NCI-H187 (cell line): ENCODE measurements at regions not wholly inside any gene's neighbourhood (a gene's known extent, or its start where the extent isn't known, plus 50 kb on each side); places are given as distances from the start of the nearest gene placed in this dataset.

Experiments
- DNase-seq, 2 experiments: peaks; one replicate each; lab custom pipeline; 2025; lab: John Stamatoyannopoulos, UW

GRCh38 chr3:102156426-102156825 lies 278.4 kb upstream of the ZPLD1 start:
- DNase-seq, result no peak

DNA sequence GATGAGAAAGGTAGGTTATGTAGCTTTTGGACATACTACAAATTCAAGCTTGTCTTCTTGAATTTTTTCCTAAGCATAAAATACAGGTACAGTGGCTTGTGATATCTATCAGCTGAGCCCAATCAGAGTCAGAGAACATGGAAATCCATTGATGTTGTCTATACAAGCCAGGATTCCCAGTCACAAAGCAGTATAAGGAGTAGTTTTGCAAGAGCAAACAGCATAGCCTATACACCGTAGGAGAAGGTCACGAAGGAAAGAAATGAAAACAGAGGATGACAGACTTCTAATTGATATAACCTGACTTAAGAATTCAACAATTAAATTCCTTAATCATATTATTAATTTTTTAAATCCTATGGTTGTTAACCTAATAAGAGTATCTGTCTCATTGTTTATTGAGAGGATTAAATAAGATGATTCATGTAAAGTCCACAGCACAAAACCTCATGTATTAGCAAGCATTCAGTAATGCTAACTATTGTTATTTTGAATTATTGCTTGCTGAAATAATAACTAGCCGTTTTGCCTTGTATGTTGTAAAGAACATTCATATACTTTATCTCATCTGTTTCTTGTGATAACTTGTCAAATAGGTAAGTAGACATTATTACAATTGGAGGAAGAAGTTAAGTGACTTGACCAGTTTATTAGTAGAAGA lies 276.6 kb upstream of the ZPLD1 start:
- DNase-seq, result no peak

GRCh38 chr3:102159810-102160451 lies 274.9 kb upstream of the ZPLD1 start:
- no peak for DNase-seq

DNA sequence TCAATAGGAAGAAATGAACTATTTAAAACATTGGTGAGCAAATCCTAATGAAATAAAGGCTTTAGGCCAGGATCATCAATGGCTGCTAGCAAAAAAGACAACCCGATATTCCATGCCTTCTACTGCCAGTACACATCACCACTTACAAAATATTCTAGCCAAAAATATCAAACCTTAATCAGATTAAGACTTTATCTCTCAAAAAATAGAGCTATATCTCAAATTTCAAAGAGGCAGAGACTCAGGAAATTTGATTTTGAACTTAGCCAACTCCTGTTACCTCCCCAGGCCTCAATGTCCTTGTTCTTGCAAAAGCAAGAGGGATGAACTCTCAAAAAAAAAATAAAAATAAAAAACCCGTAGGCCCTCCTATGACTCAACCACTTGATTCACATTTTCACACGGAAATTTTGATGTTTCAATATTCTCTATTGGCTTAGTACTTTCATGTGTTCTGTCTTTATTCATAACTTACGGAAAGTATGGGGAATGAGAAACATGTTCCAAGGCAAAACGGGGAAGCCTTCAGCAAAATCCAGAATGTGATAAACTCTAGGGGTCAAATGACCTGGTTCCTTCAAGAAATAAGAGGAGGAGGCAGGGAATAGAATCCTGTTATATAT lies 273.3 kb upstream of the ZPLD1 start:
- no peak for DNase-seq

- DNase-seq, result no peak
These were observed 272.6 kb upstream of the ZPLD1 start for GRCh38 chr3:102162251-102162650.

GRCh38 chr3:102163039-102163817 lies 271.6 kb upstream of the ZPLD1 start:
- no peak for DNase-seq

- DNase-seq, result no peak
These were observed 271.0 kb upstream of the ZPLD1 start for GRCh38 chr3:102163818-102164154.

- no peak for DNase-seq
These were observed 269.4 kb upstream of the ZPLD1 start for GRCh38 chr3:102165367-102165766.

- no peak for DNase-seq
These were observed 264.8 kb upstream of the ZPLD1 start for GRCh38 chr3:102169915-102170479.

DNA sequence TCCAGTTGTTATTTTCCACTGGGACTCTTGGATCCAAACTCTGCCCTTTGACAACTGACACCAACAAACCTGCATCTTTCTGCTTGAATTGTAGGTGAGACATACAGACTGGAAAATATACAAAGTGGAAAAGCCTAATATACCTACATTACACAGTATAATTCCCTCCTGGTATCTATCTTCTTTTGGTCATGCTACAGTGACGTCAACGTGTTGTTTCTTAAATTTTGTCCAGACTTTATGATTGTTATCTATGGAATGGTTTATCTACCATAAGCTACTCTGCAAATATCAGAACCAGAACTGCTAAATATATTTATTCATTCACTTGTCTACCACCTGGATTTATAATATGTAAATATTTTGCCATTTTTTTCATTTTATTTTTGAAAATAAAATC lies 264.3 kb upstream of the ZPLD1 start:
- DNase-seq, result no peak

DNA sequence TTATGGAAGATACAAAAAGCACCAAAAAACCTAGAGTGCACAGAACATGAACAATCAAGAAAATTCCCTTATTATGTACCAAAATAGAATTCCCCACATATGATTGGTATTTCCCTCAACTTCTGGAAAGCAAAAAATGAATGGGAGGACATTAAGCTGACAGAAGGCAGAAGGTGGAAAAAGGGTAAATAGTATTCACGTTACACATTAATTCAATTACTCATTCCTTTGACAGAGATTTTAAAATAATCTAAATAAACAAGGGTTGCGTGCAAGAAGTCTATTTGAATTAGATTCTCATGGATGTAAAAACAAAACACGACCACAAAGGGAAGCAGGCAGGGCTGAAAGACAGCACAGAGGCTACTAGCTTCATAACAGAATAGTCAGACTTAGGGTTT lies 260.5 kb upstream of the ZPLD1 start:
- DNase-seq, result no peak

DNA sequence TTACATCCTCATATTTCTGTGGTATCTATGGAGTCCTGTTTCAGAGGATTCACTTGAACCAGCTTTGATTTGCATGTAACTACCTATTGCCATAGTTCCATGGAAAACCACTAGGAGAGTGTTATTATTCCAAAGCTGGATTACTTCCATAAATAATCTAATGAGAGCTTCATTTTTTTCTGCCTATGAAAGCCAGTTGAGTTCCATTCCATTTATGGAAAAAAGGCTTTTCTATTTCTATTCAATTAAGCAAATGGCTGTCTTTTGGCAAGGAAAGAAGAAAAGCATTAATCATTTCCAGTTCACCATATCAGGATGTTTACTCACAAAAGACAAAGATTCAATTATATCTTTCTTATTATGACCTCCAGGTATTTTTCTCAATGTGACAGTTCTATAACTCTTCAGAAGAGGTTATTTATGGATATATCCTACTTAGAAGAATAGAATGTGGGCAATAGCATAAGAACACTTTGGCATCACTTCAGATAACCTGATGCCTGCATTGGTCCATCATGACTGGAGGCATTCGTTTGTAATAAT lies 259.9 kb upstream of the ZPLD1 start:
- DNase-seq, result no peak

DNA sequence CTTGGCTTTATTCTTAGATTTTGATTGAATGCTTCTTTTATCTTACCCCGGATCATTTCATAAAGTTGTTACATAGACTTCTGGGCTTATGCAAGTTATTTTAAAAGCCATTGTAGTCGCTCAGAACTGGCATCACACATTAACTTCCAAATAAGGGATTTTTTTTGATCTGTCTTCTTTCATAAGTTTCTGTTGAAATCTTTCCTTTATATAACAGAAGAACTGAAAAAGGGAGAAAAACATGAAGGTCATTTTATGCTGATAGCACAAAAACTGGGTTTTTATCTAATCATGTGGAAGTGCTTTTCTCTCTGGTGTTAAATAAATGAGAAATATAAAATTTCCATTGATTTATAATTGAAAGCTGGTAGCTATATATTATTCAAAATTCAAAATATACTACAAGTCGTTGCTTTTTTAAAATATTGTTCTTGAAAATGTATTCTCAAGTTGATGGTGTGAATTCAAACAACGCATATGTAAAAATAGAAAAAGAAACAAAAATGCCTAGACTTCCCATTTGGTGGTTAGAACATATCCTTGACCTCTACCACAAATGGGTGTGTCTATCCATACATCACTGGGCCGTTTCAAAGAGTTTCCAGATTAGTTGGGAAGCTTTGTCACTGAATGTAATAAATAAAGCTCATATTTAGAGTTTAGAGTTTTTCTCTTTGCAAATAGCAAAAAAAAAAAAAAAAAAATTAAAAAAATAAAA lies 258.3 kb upstream of the ZPLD1 start:
- DNase-seq, result no peak

- DNase-seq, result no peak
These were observed 257.6 kb upstream of the ZPLD1 start for GRCh38 chr3:102177075-102177755.

- no peak for DNase-seq
These were observed 256.0 kb upstream of the ZPLD1 start for GRCh38 chr3:102178817-102179216.

DNA sequence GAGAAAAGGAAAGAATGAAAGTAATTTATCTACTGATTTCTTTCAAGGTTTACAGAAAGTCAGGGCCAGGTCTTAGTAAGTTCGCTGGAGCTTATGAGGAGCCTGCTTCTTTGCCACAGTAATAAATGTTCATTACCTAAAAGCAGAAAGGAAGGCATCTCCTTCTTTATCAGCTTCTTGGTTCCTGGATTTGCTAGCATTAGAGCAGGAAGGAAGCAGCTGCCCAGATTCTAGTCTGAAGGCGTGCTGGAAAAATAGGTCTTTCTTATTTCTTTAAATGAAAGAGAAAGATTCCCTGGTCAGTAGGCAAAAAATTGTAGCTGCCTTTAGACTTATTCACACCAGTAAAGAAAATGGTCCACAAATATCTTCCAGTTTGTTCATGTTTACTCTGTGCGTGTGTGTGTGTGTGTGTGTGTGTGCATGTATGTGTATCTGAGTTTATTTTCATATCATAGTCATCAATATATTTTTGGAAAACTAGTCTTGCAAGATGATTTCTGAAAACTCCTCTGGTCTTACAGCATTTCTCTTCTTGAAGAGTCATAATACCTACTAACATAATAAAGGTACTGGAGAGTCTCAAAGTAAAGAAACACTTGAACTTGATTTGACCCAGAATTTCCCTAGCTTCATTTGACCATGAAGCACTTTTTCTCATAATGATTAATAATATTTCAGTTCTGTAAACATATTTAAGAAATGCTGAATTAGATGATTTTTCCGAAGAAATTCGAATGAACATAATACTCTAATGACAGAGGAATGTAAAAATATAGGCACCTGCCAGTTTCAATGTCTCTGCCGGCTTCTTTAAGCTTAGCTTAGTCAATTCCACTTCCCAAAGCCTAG lies 255.3 kb upstream of the ZPLD1 start:
- DNase-seq, result no peak

DNA sequence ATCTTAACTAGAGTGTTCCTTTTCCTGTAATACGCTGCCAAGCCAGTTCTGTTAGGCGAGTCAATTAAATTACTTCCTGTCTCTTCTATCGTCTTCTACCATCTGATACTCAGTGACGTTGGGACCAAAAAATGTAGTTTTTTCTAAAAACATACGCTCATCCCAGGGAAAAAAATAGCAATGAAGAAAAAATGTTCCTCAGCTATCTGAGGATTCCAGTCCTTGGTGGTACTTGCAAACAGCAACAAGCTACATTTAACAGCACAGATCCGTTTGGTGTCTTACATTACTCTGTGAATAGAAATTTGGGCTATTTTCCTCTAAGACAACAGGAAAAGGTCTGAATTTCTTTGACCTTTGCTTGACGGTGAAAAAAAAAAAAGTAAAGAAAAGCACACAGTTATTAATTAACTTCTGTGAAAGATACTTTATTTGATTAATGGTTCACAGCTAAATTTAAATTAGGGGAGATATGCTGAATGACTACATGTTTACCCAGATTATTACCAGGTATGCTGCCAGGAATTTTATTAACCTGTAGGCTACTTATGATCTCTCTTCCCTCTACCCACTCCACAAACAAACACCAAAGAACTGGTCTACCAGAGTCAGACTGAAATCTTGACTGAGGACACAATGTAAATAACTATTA lies 254.4 kb upstream of the ZPLD1 start:
- no peak for DNase-seq

DNA sequence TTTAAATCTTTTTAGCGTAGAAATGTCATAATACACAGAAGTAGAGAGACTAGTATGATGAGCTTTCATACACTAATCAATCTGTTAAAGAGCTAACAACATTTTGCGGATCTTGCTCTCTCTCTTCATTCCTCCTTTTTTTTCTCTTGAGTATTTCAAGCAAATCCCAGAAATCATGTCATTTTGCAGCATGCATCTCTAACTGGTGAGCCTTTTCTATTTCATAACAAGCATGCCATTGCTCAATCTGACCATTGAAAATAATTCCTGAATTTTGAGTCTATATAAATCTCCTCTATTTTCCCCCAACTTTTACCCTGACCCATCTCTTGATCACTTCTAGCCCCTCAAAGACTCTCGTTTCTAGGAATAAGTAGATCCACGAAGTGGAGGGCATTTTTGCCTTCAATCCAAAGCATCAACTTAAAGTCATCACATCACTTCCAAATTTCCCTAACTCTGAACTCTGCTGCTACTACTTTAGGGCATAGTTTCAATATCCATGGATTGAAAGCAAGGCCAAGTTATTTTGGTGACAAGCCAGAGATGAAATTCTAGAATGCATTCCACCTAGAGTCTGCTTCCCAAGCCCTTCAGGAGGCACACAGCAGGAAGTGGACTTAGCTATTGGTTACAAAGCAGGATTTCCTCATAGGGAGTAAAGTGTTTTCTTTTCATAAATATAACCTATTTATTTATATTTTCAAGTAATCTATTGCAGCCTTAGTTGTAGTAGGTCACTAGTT lies 253.5 kb upstream of the ZPLD1 start:
- DNase-seq, result no peak

- no peak for DNase-seq
These were observed 252.7 kb upstream of the ZPLD1 start for GRCh38 chr3:102182162-102182561.
